ENCODE measurements at regions not wholly inside any gene's neighbourhood (a gene's known extent, or its start where the extent isn't known, plus 50 kb on each side); places are given as distances from the start of the nearest gene placed in this dataset.
"Not testable (repeated sequence)": the region's sequence is repeated elsewhere in the genome, so short reads cannot be mapped to it uniquely, and the experiment has no call there.

DNA sequence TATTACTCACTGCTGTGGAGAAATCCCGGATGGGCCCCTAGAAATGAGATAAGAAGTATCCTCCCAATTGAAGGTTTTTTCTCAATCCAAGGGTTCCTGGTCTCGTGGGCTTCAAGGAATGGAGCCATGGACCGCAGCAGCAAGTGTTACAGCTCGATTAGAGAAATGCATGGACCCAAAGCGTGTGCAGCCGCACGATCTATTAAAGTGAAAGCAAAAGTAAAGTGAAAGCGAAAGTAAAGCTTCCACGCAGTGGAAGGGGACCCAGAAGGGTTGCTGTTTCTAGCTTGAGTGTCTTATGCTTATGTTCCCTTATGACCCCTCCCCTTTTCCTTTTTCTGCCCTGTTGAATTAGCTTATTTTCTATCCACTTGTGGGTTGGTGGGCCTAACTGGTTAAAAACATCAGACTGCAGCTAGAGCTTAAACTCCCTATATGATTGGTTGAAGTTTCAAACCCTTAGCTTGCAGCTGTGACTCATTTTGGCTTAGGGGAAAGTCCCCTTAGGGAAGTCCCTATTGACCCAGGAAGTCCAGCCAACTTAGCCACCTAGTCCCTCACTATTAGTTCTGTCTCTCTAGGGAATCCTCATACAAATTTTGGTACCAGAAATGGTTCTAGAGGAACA is 1111.8 kb downstream of the TAF11L14 start:
- peak; percentile 57 for DNase-seq

DNA sequence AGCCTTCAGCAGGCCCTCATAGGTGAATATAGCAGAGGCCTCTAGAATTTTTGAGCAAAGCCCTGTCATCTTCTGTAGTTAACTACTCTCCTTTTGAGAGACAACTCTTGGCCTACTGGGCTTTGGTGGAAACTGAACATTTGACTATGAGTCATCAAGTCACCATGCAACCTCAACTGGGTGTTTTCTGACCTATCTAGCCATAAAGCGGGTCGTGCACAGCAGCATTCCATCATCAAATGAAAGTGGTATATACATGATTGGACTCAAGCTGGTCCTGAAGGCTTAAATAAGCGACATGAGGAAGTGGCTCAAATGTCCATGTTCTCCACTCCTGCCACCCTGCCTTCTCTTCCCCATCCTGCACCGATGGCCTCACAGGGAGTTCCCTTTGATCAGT is 1115.5 kb downstream of the TAF11L14 start:
- no peak for DNase-seq

DNA sequence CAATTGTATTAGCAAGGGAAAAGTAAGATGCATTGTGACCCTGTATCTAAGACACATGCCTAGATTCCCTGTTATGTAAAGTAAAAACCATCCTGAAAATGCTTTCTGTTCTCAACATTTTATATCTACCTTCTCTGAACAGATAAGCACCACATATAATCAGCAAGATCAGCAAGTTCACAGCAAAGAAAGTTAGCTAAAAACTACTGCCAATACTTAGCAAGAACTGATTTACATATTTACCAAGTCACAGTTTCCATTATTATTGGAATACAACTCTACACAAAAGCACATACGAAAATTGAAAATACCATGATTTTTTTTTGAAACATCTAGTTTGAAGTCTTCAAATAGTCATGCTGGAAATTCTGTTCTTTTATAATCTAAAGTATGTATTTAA is 1118.1 kb downstream of the TAF11L14 start:
- DNase-seq = no peak

DNA sequence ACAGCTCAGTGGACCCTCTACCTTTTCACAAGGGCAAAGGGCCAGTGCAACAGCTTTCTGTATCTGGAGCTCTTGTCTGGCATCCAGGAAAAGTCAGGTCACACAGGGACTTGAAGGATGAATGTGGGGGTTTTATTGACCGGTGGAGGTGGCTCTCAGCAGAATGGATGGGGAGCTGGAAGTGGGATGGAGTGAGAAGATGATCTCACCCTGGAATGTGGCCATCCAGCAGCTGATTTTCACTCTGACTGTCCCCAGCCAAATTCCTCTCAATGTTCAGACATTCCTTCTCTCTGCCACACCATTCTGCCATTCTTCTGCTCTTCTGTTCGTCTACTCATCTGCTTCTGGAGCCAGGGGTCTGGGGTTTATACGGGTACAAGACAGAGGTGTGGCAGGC is 1119.9 kb downstream of the TAF11L14 start:
- DNase-seq = no peak

DNA sequence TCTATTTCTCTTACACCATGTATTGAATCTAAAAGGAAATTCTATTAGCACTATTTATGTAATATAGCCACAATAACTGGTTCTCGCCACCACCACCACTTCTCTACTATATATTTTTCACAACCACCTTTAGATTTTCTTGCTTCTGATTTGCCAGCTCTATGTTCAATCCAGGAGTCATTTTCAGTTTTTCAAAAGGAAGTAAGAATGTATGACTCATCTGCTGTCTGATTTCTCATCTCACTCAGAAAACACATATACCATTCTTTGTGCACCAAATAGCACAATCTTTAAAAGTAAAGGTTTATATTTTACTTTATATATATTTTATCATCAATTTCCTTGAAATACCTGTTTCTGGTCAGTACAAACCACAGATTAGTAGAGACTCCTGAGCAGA is 1127.5 kb downstream of the TAF11L14 start:
- no peak for DNase-seq

DNA sequence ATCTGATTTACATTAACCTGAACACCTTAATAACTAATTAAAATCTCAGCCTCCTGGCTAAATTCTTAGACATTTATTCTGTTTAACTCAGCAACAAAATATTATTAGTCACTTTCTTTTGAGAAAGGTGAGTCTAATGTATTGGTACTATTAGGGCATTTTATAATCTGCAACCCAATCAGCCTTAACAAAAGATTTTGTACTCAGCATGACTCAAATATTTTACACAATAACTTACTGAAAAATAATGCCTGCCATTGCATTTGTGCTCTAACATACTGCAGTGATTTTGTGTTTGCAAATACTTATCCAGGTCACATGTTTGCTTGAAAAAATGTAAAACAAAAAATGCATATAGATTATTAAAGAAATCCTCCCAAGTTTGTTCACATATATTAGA is 1129.9 kb downstream of the TAF11L14 start:
- no peak for DNase-seq

DNA sequence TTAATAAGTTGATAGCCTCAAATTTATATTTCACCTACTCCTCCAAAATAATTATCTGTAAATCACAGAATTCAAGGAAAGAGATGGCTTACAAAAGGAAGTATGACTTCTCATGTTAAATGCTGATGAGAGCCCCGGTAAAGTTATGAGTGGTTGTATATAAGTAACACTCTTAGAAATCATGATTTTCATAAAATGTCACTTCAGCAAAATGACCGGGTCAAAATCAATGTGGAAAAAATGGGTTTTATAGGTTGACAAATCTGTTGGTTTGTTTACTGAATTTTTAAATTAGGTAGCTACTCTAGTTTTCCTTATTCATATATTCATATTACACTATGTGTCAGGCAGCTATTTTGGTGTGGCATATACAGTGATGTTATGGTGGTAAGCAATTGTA is 1131.0 kb downstream of the TAF11L14 start:
- no peak for DNase-seq

DNA sequence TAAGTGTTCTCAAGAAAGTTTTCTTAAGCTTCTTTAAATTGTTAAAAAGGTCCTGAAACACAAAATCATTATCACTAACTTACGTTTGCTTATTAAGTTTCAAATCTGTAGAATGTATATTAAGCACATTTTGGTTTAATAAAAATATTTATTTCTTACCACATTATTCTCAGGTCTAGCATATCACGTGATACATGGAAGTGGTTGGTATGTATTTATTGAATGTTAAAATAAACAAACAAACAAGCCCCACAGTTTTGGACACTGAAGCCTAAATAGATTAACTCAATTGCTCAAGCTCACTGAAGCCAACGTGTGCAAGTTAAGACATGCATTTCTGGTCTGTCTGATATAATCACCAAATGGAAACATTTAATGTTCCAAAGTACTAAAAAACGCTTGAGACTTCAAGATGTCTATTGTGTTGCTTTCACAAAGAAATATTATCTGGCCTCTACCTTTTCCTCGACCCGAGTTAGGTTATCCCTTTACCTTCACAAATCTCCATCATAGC is 1136.9 kb downstream of the TAF11L14 start:
- DNase-seq = no peak

DNA sequence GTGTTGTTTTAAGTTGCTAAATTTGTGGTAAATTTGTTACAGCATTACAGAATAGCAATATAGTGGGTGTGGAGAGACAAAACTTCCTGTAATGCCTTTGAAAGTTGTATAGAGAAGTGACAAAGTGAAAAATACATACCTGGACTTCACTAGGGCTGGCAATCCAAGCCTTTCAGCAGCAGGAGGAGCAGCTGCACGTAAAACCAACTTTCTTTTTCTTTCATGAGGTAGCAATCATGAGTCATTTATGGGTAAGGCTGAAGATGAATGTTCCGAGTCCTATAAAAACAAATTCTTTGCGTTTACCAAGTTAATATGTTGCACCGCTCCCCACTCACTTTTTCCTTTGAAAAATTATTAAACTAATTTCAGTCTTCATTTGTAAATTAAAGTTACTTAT is 1138.2 kb downstream of the TAF11L14 start:
- no peak for DNase-seq

DNA sequence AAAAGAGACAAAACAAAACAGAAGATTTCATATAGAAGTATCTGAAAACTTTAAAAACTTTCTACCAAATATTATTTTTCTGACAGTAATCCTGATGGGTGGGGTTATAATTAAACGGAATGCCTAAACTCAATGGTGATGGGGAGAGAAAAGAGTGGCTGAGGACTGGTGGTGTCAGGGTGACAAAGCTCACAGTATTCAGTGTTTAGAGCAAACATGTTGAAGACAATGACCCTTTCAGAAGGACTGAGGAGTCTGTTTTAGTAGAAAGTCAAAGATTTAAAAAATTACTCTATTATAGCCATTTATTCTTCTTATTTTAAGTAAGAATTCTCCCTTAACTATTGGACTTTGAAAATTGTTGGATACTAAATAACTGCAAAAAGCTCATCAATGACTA is 1144.0 kb downstream of the TAF11L14 start:
- no peak for DNase-seq

DNA sequence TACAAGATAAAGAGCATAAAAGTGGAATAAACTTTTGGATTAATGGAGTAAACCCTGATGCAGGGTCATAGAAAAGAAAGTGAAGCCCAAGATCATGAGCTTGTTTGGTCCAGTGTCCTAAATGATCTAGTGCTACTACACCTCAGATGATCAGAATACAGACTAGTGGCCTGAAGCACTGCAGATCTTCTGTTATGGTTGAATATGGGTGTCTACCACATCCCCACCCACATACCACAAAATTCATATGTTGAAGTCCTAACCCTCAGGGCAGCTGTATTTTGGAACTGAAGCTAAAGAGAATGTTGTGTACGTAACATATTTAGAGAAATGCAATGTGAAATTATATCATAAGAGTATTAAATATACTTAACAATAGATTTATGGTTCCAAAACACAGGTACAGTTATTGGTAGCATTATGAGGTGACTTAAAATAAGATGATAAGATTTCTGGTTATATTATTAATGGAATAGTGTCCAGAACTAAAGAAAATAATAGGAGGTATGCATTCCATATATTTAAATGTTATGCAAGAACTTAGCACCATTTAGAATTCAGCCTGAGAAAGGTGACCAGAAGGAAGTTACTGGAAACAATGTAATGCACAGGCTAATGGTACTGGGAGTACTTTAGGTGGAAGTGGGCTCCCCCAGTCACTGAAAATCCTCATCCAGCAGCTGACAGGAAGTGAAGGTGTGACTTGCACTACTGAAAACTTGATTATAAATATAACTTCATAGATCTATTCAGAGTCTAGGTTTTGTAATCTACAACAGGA is 1155.1 kb downstream of the TAF11L14 start:
- DNase-seq = no peak

DNA sequence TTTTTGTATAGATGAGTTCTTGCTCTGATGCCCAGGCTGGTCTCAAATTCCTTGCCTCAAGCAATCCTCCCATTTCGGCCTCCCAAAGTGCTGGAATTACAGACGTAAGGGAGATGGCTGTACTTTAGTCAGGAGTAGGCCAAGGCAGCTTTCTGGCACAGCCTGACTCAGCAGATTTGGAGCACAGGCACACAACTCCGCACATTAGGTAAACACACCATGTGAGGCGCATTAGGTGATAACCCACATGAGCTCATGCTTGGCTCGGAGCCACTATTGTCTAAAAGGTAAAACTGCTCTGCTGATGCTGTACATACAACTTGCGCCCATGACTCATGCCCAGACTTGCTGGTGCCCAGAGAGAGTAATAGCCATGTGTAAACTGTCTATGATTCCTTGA is 1157.9 kb downstream of the TAF11L14 start:
- DNase-seq = no peak

DNA sequence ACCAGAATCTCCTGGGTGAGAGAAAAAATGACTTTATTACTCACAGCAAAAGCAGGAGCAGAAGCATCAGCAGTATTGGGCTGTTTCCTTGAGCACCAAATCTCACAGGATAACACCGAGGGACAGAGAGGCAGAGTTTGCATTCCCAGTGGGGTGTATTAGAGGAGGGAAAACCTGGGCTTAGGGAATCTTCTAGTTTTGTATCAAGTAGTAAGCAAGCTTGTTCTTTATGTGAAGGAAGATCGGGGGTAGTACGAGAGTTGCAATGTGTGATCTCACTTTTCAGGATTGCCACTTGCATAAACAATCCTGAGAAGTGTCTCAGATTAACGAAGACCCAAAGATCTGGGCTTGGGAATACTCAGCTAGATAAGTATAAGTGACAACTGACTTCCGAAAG is 1163.0 kb downstream of the TAF11L14 start:
- DNase-seq = no peak

DNA sequence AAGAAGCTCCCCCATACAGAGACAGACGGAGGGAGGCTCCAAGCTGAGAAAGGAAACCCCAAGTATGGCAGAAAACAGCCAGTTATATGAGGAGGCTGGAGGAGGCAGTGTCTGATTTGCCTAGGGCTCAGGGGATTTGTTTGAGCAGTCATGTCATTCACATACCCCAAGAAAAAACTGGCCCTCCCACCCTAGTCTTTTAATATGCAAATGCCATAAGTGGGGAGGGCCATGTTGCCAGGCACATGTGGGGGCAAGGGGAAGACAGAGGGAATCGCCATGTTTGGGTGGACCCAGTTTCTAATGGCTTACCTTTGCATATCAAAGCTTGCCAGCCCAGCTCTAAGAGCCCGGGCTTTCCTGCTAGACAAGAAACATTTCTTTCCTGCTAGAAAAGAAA is 1163.8 kb downstream of the TAF11L14 start:
- no peak for DNase-seq

DNA sequence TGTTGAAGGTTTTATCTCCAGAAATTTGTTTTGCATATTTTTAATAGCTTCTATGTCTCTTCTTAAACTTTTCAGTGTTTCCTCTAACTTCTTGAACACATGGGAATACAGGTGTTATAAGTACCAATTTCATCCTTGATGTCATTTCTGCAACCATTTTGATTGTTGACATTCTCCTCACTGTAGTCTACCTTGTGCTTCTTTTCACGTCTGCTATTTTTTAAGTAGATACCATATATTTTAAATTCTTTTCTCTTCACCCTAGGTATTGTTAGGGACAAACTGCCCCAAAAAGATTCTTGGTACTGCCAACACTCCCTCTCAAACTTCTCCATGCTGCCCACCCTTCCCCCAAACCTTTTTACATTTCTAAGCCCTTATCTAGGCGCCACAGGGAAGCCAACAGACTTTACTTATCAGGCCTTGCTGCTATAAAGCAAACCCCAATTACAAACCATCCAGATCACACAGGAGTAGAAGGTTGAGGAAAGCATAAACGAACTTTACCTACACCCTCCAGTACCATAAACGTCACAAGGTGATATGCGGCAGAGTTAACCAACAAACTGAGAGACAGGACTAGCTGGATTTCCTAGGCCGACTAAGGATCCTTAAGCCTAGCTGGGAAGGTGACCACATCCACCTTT is 1165.3 kb downstream of the TAF11L14 start:
- no peak for DNase-seq

DNA sequence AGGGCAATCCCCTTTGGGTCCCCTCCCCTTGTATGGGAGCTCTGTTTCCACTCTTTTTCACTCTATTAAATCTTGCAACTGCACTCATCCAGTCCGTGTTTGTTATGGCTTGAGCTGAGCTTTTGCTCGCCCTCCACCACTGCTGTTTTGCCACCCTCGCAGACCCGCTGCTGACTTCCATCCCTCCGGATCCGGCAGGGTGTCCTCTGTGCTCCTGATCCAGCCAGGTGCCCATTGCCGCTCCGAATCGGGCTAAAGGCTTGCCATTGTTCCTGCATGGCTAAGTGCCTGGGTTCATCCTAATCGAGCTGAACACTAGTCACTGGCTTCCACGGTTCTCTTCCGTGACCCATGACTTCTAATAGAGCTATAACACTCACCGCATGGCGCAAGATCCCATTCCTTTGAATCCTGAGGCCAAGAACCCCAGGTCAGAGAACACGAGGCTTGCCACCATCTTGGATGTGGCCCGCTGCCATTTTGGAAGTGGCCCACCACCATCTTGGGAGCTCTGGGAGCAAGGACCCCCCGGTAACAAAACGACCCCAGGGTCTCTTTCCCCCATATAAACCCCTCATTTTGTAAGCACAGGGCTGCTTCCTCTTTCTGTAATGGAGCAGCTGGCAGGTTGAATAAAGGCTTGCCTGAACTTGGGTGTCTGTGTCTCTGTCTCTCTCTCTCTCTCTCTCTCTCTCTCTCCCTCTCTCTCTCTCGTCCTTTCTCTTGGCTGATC is 1166.2 kb downstream of the TAF11L14 start:
- DNase-seq = no peak

DNA sequence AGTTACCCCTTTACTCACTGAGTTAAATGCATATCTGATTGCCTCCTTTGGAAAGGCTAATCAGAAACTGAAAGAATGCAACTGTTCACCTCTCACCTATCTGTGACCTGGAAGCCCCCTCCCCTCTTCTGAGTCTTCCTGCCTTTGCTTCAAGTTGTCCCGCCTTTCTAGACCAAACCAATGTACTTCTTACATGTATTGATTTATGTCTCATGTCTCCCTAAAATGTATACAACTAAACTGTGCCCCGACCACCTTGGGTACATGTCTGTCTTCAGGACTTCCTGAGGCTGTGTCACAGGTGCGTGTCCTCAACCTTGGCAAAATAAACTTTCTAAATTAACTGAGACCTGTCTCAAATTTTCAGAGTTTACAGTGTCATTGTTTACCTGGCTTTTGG is 1167.2 kb downstream of the TAF11L14 start:
- DNase-seq = not testable (repeated sequence)

DNA sequence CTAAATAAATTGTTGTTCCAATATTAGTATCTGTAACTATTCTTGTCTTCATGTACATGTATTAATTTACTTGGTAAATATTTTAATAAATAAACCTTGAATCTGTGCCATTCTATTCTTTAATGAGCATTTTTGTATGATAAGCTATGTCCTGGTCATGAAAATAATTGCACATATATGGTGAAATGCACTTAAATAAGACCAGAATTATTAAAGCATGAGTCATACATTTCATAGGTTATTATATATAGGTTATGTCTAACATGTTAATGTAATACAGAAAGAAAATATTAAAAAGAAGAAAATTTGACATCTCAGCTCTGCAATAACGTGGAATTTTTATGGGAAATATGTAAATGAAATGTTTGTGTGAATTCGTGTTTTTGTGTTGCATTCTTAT is 1168.1 kb downstream of the TAF11L14 start:
- no peak for DNase-seq

DNA sequence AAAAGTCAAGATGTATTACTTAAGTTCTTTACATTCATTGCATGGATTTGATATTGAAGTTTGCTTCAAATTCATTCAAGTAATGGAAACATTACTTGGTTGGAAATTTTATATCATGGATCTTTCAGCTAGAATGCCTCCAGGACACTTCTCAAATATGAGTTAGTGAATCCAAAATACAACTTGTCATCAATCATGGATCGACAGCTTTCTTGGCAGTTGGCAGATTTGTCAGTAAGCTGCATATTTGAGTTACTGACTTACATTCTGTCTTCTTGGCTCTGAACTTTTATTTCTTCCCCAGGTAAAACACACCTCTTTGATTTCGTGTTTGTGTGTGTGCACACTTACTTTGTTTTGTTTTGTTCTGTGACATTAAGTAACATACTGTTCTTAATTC is 1171.1 kb downstream of the TAF11L14 start:
- no peak for DNase-seq

DNA sequence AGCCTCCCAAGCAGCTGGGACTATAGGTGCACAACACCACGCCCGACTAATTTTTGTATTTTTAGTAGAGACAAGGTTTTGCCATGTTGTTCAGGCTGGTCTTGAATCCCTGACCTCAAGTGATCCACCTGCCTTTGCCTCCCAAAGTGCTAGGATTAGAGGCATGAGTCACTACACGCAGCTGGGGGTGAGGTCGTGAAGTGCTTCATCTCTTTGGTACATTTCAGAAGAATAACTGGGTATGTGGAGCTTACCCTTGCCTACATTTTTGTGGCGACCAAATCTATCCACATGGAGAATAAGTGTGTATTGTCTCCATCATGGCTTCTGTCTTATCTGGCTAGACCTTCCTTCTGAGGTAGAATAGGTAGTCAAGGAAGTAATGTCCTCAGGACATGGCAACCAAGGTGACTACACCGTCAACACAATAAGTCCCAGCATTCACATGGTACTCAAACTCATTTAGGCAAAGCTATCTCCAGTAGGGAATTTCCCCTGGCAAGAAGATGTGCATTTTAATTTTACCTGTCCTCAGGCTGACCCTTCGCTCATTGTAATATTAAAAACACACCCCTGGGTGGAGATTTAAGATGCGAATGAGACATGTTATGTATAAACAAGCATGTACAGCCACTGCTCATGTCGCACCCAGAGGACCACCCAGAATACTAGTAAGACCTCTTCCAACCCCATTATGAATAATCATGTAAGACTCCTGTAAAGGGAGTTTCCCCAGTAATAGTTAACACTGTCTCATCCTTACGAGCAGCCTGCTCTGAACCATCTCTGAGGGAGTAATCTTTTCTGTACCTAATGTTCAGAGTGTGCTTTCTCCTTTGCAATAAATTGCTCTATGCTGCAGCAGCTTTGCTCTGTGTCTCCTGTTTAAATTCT is 1173.2 kb downstream of the TAF11L14 start:
- DNase-seq = no peak

DNA sequence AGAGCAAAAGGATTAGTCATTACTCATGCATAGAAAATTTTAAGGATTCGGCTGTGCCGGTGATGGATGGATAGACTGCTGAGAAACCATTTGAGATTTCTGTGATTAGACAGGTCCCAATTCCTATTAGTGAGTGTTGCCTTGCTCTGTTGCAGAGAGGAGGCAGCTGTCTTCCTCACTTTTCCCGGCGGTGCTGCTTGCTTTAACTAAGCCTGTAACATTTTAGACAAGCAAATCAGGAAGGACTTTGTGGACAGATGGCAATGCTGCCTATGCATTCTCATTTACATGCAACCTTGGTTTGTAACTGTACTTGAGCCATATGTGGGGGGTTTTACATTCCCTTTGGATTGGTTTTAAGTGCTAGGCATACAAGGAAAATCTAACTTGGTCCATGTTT is 1176.3 kb downstream of the CDH18 start:
- DNase-seq = no peak

DNA sequence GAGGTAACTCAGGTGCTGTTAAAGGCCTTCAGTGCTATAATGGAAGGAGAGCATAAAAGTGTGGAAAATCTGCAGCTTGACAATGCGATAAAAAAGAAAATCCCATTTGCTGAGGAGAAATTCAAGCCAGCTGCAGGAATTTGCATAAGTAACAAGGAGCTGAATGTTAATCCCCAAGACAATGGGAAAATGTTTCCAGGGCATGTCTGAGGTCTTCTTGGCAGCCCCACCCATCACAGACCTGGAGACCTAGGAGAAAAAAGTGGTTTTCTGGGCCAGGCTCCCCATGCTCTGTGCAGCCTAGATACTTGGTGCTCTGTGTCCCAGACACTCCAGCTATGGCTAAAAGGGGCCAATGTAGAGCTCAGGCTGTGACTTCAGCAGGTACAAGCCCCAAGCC is 1159.6 kb downstream of the CDH18 start:
- no peak for DNase-seq

Measured in NK-92 treated with Interleukin-12 subunit alpha and Interleukin-12 subunit beta, amount 100 ng/mL, for 24 hours (cell line).